HG03354 (cell line): ENCODE measurements at regions not wholly inside any gene's neighbourhood (a gene's known extent, or its start where the extent isn't known, plus 50 kb on each side); places are given as distances from the start of the nearest gene placed in this dataset.
"Not testable (repeated sequence)": the region's sequence is repeated elsewhere in the genome, so short reads cannot be mapped to it uniquely, and the experiment has no call there.

Source experiments
- ATAC-seq: cut with Tn5 transposase; IDR thresholded peaks from one replicate; pipeline ENCODE4 v1.9.1; 2021; ENCODE audit warnings: mild to moderate bottlenecking; ENCODE audit not compliant: unreplicated experiment, poor library complexity, severe bottlenecking

DNA sequence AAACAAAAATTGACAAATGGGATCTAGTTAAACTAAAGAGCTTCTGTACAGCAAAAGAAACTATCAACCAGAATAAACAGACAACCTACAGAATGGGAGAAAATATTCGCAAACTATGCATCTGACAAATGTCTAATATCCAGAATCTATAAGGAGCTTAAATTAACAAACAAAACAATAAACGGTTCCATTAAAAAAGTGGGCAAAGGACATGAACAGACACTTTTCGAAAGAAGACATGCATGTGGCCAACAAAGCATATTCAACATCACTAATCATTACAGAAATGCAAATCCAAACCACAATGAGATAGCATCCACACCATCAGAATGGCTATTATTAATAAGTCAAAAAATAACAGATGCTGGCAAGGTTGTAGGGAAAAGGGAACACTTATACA, 50.5 kb upstream of the MED13L start:
- ATAC-seq, result not testable (repeated sequence)

DNA sequence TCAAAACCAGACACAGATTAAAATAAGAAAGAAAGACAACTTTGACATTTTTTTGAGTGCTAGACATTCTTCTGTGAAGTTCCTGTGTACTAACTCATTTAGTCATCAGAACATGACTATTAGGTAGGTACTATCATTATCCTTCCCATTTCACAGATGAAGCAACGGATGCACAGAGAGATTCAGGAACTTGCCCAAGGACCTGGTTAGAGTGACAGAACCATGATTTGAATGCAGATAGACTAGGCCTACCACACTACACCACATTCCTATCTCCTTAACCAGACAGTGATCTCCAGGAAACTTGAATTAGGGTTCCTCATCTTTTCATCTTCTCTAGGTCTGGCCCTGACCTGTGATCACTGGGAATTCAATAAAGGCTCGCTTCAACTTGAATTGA, 54.4 kb upstream of the MED13L start:
- no peak for ATAC-seq

DNA sequence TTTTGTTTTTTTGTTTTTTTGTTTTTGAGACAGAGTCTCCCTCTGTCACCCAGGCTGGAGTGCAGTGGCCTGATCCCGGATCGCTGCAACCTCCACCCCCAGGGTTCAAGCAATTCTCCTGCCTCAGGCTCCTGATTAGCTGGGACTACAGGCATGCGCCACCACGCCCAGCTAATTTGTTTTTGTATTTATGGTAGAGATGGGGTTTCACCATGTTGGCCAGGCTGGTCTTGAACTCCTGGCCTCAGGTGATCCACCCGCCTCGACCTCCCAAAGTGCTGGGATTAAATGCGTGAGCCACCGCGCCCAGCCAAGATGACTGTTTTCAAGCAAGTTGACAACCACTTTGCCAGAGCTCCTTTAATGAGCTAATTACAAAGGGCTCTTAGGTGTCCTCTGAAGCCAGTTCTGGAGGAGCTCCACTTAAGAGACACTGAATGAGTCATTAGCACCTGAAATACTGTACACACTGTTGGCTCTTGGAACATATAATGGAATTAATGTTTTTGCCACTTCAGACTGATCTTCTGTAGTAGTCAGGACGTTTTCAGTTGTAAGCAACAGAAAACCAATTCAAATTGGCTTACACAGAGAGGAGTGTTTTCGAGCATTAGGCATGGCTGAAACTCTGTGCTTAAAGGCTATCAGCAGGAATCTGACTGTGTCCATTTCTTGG, 55.4 kb upstream of the MED13L start:
- no peak for ATAC-seq

DNA sequence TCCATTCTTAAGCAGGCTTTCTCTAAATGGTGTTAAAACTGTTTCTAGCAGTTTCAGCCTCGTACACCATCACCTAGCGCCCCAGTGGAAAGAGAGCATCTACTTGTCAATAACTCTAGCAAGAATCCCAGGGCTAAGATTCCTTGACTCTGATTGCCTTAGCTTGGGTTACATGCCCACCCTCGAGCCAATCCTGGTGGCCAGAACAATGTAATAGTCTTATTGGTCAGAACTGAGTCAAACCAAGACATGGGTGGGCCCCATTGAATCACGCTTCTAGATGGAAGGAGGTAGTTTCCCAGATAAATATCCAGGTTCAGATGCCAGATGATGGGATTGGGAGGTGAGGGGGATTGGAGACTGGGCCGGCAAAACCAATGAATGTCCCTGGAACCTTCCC, 55.9 kb upstream of the MED13L start:
- ATAC-seq, result no peak

- peak; percentile 87 for ATAC-seq
These were observed 59.1 kb upstream of the MED13L start for GRCh38 chr12:116336542-116337065.

DNA sequence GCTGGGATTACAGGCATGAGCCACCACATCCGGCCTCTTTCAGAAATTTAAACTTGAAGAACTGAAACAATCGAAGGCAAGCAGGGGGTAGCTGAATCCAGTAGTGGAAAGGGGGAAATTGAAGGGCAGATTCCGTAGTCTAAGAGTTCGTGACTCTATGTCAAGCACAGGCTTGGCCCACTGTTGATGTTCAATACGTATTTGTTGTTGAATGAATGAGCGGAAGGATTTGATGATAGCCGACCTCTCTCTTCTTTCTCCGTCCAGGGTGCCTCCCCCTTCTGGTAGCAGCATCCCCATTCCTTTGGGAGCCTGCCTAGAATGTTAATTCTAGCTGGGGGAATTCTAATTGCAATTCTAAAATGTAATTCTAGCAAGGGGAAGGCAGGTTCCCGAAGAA, 59.8 kb upstream of the MED13L start:
- ATAC-seq, result no peak

- ATAC-seq, result no peak
These were observed 60.8 kb upstream of the MED13L start for GRCh38 chr12:116338064-116338846.

DNA sequence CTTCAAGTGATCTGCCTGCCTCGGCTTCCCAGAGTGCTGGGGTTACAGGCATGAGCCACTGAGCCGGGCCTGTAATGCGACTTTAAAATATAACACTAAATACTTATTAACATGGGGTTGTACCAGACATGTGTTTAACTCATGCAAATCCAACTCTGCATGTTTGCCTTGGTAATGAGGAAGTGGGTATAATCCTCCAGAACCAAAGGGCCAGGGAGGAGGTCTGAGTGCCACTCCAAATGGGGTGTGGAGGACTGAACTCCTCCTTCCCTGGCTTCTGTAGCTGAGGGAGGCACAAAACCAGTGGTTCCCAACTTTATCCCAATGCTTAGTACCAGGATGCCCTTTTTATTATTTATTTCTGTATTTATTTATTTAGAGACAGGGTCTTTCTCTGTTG, 61.6 kb upstream of the MED13L start:
- peak; percentile 39 for ATAC-seq

- ATAC-seq, result no peak
These were observed 62.4 kb upstream of the MED13L start for GRCh38 chr12:116339800-116340371.

GRCh38 chr12:116343331-116343884, 65.9 kb upstream of the MED13L start:
- no peak for ATAC-seq

DNA sequence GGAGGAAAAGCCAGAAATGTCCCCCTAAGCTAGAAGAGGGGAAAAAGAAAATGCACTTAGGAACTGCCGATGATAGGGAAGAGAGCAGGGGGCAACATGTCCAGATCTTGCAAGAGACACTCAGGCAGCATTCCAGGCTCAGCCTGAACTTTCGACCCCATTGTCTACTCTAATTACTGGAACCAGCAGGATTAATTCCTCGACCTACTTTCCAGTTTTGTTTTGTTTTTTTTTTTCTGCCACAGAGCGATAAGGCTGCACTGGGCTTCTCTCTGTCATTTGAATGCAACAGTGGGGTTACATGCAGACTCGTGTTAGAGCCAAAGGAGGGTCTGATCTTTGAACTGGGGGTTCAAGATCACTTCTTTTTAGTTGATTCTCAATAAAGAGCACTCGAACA, 68.7 kb upstream of the MED13L start:
- no peak for ATAC-seq

GRCh38 chr12:116346741-116347140, 69.2 kb upstream of the MED13L start:
- ATAC-seq, result no peak

DNA sequence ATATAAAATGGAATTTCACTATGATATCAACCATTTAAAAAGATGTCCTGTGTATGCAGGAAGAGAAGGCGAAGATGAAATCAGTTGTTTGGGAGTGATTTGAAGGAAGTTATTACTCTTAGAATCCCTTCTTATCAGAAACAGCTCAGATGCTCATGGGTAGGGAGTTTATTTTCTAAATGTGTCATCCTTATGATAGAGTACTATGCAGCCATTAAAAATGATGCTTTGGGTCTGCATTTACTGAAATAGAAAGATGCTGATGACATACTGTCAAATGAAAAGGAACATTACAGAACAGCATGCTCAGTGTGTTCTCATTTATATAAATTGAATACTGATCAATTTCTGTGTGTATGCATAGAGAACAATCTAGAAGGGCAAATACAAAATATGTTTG, 69.8 kb upstream of the MED13L start:
- ATAC-seq, result no peak

GRCh38 chr12:116352315-116352835, 74.9 kb upstream of the MED13L start:
- ATAC-seq, result no peak

DNA sequence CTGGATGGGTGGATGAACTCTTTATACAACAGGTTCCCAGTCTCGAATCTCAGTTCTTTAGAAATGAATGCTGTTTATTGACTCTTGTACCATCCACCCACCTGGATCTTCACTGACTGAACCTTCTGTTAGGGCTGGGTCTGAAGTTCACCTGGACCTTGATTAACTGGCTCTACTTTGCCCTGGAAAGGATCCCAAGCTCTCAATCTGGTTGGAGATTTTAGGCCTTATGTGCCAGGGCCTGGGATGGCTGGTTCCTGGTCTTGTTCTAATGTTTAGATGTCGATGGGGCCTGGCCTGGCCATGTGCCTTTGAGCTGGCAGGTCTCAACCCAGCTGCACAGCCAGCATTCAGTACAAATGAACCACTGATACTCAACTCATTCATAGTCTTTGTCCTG, 76.5 kb upstream of the MED13L start:
- no peak for ATAC-seq

GRCh38 chr12:116354534-116354933, 77.0 kb upstream of the MED13L start:
- ATAC-seq, result no peak

GRCh38 chr12:116354950-116355783, 77.7 kb upstream of the MED13L start:
- ATAC-seq, result no peak

DNA sequence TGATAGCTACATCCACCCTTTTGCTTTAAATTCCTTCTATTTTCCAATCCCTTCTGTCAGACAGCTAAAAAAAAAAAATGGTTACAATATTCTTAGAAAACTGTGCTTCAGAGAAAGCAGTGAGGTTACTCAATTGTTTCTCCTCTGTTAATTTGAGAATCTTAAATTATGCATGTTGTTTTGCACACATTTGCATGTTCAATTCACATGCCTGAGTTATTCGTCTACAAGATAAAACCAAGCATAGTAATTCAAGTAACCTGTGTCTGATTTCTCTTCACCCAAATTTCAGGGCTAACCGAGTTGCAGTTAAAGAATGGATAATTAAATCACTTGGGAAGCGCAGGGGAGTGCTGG, 81.0 kb upstream of the MED13L start:
- no peak for ATAC-seq

GRCh38 chr12:116358893-116359761, 81.6 kb upstream of the MED13L start:
- peak; percentile 76 for ATAC-seq
